Left lung (tissue), 4 donors: ENCODE measurements at regions not wholly inside any gene's neighbourhood (a gene's known extent, or its start where the extent isn't known, plus 50 kb on each side); places are given as distances from the start of the nearest gene placed in this dataset.
A peak's percentile ranks its signal among the peaks of the same experiment; 100 is the strongest.

Source experiments
- ATAC-seq: fragments of 200-7000 bp; cut with Tn5 transposase; one replicate; pipeline ENCODE4 v1.9.1; 2020; ENCODE audit warnings: moderate library complexity
- DNase-seq, 4 donors: peaks; one replicate each; pipeline ENCODE4 v3.0.0-alpha.2; 2013 to 2020
- H3K27ac ChIP-seq, 2 donors: fragments of 200-600 bp; sonication (generic) in 1 of 2; one replicate each; pipeline versions ENCODE4 v1.5.0 to v1.8.0; 2020 to 2021
- H3K27me3 ChIP-seq, 2 donors: fragments of 200-600 bp; sonication (generic) in 1 of 2; one replicate each; pipeline versions ENCODE4 v1.5.0 to v1.8.0; 2020 to 2021
- H3K36me3 ChIP-seq, 2 donors: fragments of 200-600 bp; sonication (generic) in 1 of 2; one replicate each; pipeline versions ENCODE4 v1.5.0 to v1.8.0; 2020 to 2021
- H3K4me1 ChIP-seq, 2 donors: fragments of 200-600 bp; one replicate each; pipeline ENCODE4 v1.8.0; 2021
- H3K4me3 ChIP-seq, 2 donors: fragments of 200-600 bp; sonication (generic) in 1 of 2; one replicate each; pipeline versions ENCODE4 v1.5.0 to v1.8.0; 2020 to 2021; ENCODE audit warnings: mild to moderate bottlenecking in 1 of 2
- H3K9me3 ChIP-seq, 2 donors: fragments of 200-600 bp; sonication (generic) in 1 of 2; one replicate each; pipeline versions ENCODE4 v1.5.0 to v1.8.0; 2020 to 2021
- CTCF ChIP-seq, 2 donors: fragments of 200-600 bp; sonication (generic) in 1 of 2; IDR thresholded peaks; one replicate each; pipeline versions ENCODE4 v1.5.0 to v1.8.0; 2021; ENCODE audit warnings: antibody characterized with exemption in 2 of 2
- intact Hi-C, 2 donors: fragments of 100-400 bp; cut with DNase I; formaldehyde crosslinking; loops; one replicate each; pipeline versions ENCODE4 v1.11.2 to v1.14.2; 2022
- donor health status: DM: no; HTN: yes; CAD: no.
- donor health status: DM: no; HTN: no; CAD: no.

- peak in 1 of 4 donors; percentile 33 for DNase-seq
- no peak for TF ChIP-seq CTCF (IDR thresholded peaks at IDR 0.05)
- intact Hi-C loops: no loop called here
- Histone ChIP-seq H3K27ac (no peak overlapping the region), H3K4me3 (no peak overlapping the region), H3K36me3 (no peaks in the 10 kb centered on the region), H3K4me1 (no peaks in the 10 kb centered on the region), H3K9me3 (no peaks in the 10 kb centered on the region), H3K27me3 (no peaks in the 10 kb centered on the region)
- no peak for ATAC-seq
Observed at GRCh38 chr4:125365731-125366130, 51.0 kb downstream of the FAT4 start.

- peak in 2 of 4 donors; percentile 41 to 45 for DNase-seq
- intact Hi-C loops: no loop called here
- peak overlapping the region; percentile 16 to 23 for H3K27ac ChIP-seq
- no peak for TF ChIP-seq CTCF (IDR thresholded peaks at IDR 0.05)
- no peaks in the 10 kb centered on the region for H3K36me3 ChIP-seq
- no peaks in the 10 kb centered on the region for H3K4me1 ChIP-seq
- H3K27me3 ChIP-seq: no peaks in the 10 kb centered on the region
- ATAC-seq: no peak
- no peak overlapping the region for H3K4me3 ChIP-seq
- no peaks in the 10 kb centered on the region for H3K9me3 ChIP-seq
Observed at GRCh38 chr4:125368146-125368545, 53.4 kb downstream of the FAT4 start.

GRCh38 chr4:125368671-125369081 is 53.9 kb downstream of the FAT4 start:
- H3K27me3 ChIP-seq: no peaks in the 10 kb centered on the region
- peak overlapping the region; percentile 2 to 15 for H3K4me3 ChIP-seq
- no peak for ATAC-seq
- H3K36me3 ChIP-seq: no peaks in the 10 kb centered on the region
- H3K27ac ChIP-seq: peak overlapping the region; percentile 16 to 23
- peak in 2 of 4 donors; percentile 32 to 57 for DNase-seq
- no peaks in the 10 kb centered on the region for H3K4me1 ChIP-seq
- no peaks in the 10 kb centered on the region for H3K9me3 ChIP-seq
- no peak for TF ChIP-seq CTCF (IDR thresholded peaks at IDR 0.05)
- intact Hi-C loops: no loop called here

- Histone ChIP-seq H3K27ac (peak overlapping the region; percentile 16 to 23), H3K36me3 (no peaks in the 10 kb centered on the region), H3K4me3 (peak overlapping the region in 1 of 2 donors; percentile 15), H3K4me1 (no peaks in the 10 kb centered on the region), H3K9me3 (no peaks in the 10 kb centered on the region), H3K27me3 (no peaks in the 10 kb centered on the region)
- TF ChIP-seq CTCF (IDR thresholded peaks at IDR 0.05): no peak
- no peak for DNase-seq
- intact Hi-C loops: no loop called here
- ATAC-seq: no peak
Observed at GRCh38 chr4:125369098-125369497, 54.3 kb downstream of the FAT4 start.

GRCh38 chr4:125370478-125370877 is 55.7 kb downstream of the FAT4 start:
- Histone ChIP-seq H3K4me1 (no peaks in the 10 kb centered on the region), H3K9me3 (no peaks in the 10 kb centered on the region), H3K36me3 (no peaks in the 10 kb centered on the region), H3K4me3 (no peak overlapping the region), H3K27me3 (no peaks in the 10 kb centered on the region), H3K27ac (no peak overlapping the region)
- no peak for ATAC-seq
- no peak for DNase-seq
- intact Hi-C loops: no loop called here
- no peak for TF ChIP-seq CTCF (IDR thresholded peaks at IDR 0.05)
